Heart left ventricle (tissue), 16 donors: ENCODE measurements at regions not wholly inside any gene's neighbourhood (a gene's known extent, or its start where the extent isn't known, plus 50 kb on each side); places are given as distances from the start of the nearest gene placed in this dataset.

ENCODE experiments used
- ATAC-seq, 4 donors: fragments of 200-7000 bp; cut with Tn5 transposase; one replicate each; pipeline ENCODE4 v1.9.1; 2020 to 2022; ENCODE audit warnings: moderate library complexity in 4 of 4, mild to moderate bottlenecking in 3 of 4, moderate number of reproducible peaks in 1 of 4
- DNase-seq, 5 donors: peaks; one replicate each; pipeline ENCODE4 v3.0.0-alpha.2; 2020
- H3K27ac ChIP-seq, 12 donors: fragments of 200-600 bp; sonication (generic) in 4 of 12; one replicate each; pipeline versions ENCODE4 v1.5.0 to v1.8.0; 2016 to 2022; ENCODE audit warnings: mild to moderate bottlenecking in 2 of 12
- H3K27me3 ChIP-seq, 9 donors: fragments of 200-600 bp; sonication (generic) in 2 of 9; one replicate each; pipeline versions ENCODE4 v1.5.1 to v1.8.0; 2016 to 2022; ENCODE audit warnings: mild to moderate bottlenecking in 3 of 9
- H3K36me3 ChIP-seq, 9 donors: fragments of 200-600 bp; sonication (generic) in 2 of 9; one replicate each; pipeline versions ENCODE4 v1.5.0 to v1.8.0; 2018 to 2022; ENCODE audit warnings: mild to moderate bottlenecking in 2 of 9
- H3K4me1 ChIP-seq, 12 donors: fragments of 200-600 bp; sonication (generic) in 4 of 12; one replicate each; pipeline versions ENCODE4 v1.5.0 to v1.8.0; 2016 to 2022; ENCODE audit warnings: mild to moderate bottlenecking in 3 of 12
- H3K4me3 ChIP-seq, 12 donors: fragments of 200-600 bp; sonication (generic) in 4 of 12; one replicate each; pipeline versions ENCODE4 v1.5.0 to v1.8.0; 2017 to 2022; ENCODE audit warnings: mild to moderate bottlenecking in 9 of 12, moderate library complexity in 4 of 12
- H3K9me3 ChIP-seq, 12 donors: fragments of 200-600 bp; sonication (generic) in 4 of 12; one replicate each; pipeline versions ENCODE4 v1.5.0 to v1.8.0; 2016 to 2022; ENCODE audit warnings: mild to moderate bottlenecking in 1 of 12
- CTCF ChIP-seq, 12 donors: fragments of 200-600 bp; sonication (generic) in 4 of 12; IDR thresholded peaks; one replicate each; pipeline versions ENCODE4 v1.5.0 to v1.8.0; 2018 to 2022; ENCODE audit warnings: antibody characterized with exemption in 12 of 12, mild to moderate bottlenecking in 5 of 12
- POLR2A ChIP-seq, 2 donors: fragments of 450-650 bp; IDR thresholded peaks; one replicate each; pipeline ENCODE4 v1.6.1; 2017; ENCODE audit warnings: antibody characterized with exemption in 2 of 2, mild to moderate bottlenecking in 2 of 2, moderate library complexity in 2 of 2
- WGBS, 4 donors: extraction: QIAGEN DNeasy Blood & Tissue Kit in 2 of 4; methylation state at CpG; one replicate each; pipeline versions ENCODE4 v1.1.5 to v1.1.7; 2013 to 2018; 5-methylcytosine and 5-hydroxymethylcytosine counted together
- intact Hi-C, 10 donors: fragments of 100-400 bp; cut with DNase I; formaldehyde crosslinking; loops; one replicate each; pipeline versions ENCODE4 v1.11.1 to v1.14.2; 2022
- donor health status: ischemic (EF 13 %, LVEDD 7.1; RV severe dilation, severe dysfunction).
- donor health status: healthy with polysubstance abuse.
- donor health status: DM: no; HTN: yes; CAD: no.
- donor health status: DM: no; HTN: no; CAD: no.
- donor health status: ischemic (EF 25% LVEDD 6.9; RV normal size, moderate dysfunction).
- donor health status: ischemic (EF 25% LVEDD 5.7; RV mildly dilated, moderate dysfunction).
- donor health status: healthy.
- donor health status: DM: yes; HTN: yes; CAD: no.
- donor health status: ischemic (EF 35%, LVEDD 5.7; RV mildly dilated, moderate dysfunction).
- donor health status: nonischemic (EF 11% LVEDD 7.7; RV severe dilation, severe dysfunction).
- donor health status: DM: yes; HTN: yes; CAD: no.
- donor health status: PGD.
- donor health status: ischemic (EF 29% LVEDD 5.4; RV normal size, mild dysfunction).
- donor health status: nonischemic (EF 23%, LVEDD 6.1; RV moderate dilation, normal function).

GRCh38 chr1:96474985-96475743 is 246.4 kb upstream of the PTBP2 start:
- Histone ChIP-seq H3K27me3 (peaks cover 0 to 5% (median 0%) of the 10 kb centered on the region in 9 donors), H3K4me1 (no peaks in the 10 kb centered on the region), H3K9me3 (no peaks in the 10 kb centered on the region), H3K36me3 (no peaks in the 10 kb centered on the region), H3K27ac (no peak overlapping the region), H3K4me3 (no peak overlapping the region)
- 65 to 82% (median 73%) methylated on average over 7 of the region's 7 CpGs for WGBS, 4 donors
- ATAC-seq (no peak), DNase-seq (no peak)
- TF ChIP-seq POLR2A (IDR thresholded peaks at IDR 0.05) (no peak), CTCF (IDR thresholded peaks at IDR 0.05) (no peak)
- intact Hi-C loops = no loop called here

GRCh38 chr1:96475903-96476302 is 245.7 kb upstream of the PTBP2 start:
- no peaks in the 10 kb centered on the region for H3K9me3 ChIP-seq
- no peak overlapping the region for H3K27ac ChIP-seq
- no peak overlapping the region for H3K4me3 ChIP-seq
- intact Hi-C loops = no loop called here
- peaks cover 0 to 5% (median 0%) of the 10 kb centered on the region in 9 donors for H3K27me3 ChIP-seq
- H3K36me3 ChIP-seq = no peaks in the 10 kb centered on the region
- H3K4me1 ChIP-seq = no peaks in the 10 kb centered on the region
- ATAC-seq (no peak), DNase-seq (no peak)
- 59 to 74% (median 62%) methylated on average over 3 of the region's 3 CpGs for WGBS, 4 donors
- TF ChIP-seq CTCF (IDR thresholded peaks at IDR 0.05) (no peak), POLR2A (IDR thresholded peaks at IDR 0.05) (no peak)

- ATAC-seq (no peak), DNase-seq (no peak)
- peaks cover 0 to 5% (median 0%) of the 10 kb centered on the region in 9 donors for H3K27me3 ChIP-seq
- H3K4me1 ChIP-seq = no peaks in the 10 kb centered on the region
- H3K4me3 ChIP-seq = no peak overlapping the region
- no peak overlapping the region for H3K27ac ChIP-seq
- intact Hi-C loops = no loop called here
- 77 to 82% (median 81%) methylated on average over 4 of the region's 4 CpGs for WGBS, 4 donors
- TF ChIP-seq CTCF (IDR thresholded peaks at IDR 0.05) (no peak), POLR2A (IDR thresholded peaks at IDR 0.05) (no peak)
- H3K9me3 ChIP-seq = no peaks in the 10 kb centered on the region
- H3K36me3 ChIP-seq = no peaks in the 10 kb centered on the region
Measured at GRCh38 chr1:96478228-96478627, 243.4 kb upstream of the PTBP2 start.

- no peaks in the 10 kb centered on the region for H3K4me1 ChIP-seq
- intact Hi-C loops = no loop called here
- DNase-seq (no peak), ATAC-seq (no peak)
- no peaks in the 10 kb centered on the region for H3K9me3 ChIP-seq
- TF ChIP-seq CTCF (IDR thresholded peaks at IDR 0.05) (no peak), POLR2A (IDR thresholded peaks at IDR 0.05) (no peak)
- H3K4me3 ChIP-seq = no peak overlapping the region
- peak overlapping the region in 1 of 12 donors; percentile 12 for H3K27ac ChIP-seq
- H3K27me3 ChIP-seq = no peaks in the 10 kb centered on the region
- WGBS, 4 donors = 79 to 87% (median 83%) methylated on average over 2 of the region's 2 CpGs
- H3K36me3 ChIP-seq = no peaks in the 10 kb centered on the region
Measured at GRCh38 chr1:96481409-96481808, 240.2 kb upstream of the PTBP2 start.
